HTR-8/SVneo (cell line): ENCODE measurements at regions not wholly inside any gene's neighbourhood (a gene's known extent, or its start where the extent isn't known, plus 50 kb on each side); places are given as distances from the start of the nearest gene placed in this dataset.

ENCODE experiments used
- DNase-seq: peaks from one replicate; pipeline ENCODE4 v3.0.0; 2011; ENCODE audit warnings: low spot score, mixed read lengths; ENCODE audit not compliant: insufficient read length
- FAIRE-seq: peaks from 2 replicates; lab custom pipeline; 2011; peaks lifted over from hg19 to GRCh38; lab: Jason Lieb, UNC

GRCh38 chr11:19493446-19494213 is 219.0 kb upstream of the NAV2 start:
- no peak for DNase-seq

GRCh38 chr11:19482319-19483100 is 230.1 kb upstream of the NAV2 start:
- DNase-seq (no peak), FAIRE-seq (no peak)

More at GRCh38 chr11:19493446-19494213, 219.0 kb upstream of the NAV2 start:
- no peak for FAIRE-seq

GRCh38 chr11:19480540-19480939 is 232.1 kb upstream of the NAV2 start:
- no peak for DNase-seq
- FAIRE-seq = no peak

- DNase-seq = no peak
- no peak for FAIRE-seq
Measured at GRCh38 chr11:19478891-19479290, 233.7 kb upstream of the NAV2 start.

- FAIRE-seq (no peak), DNase-seq (no peak)
Measured at GRCh38 chr11:19474954-19475721, 234.4 kb upstream of the E2F8 start.

GRCh38 chr11:19474211-19474610 is 233.5 kb upstream of the E2F8 start:
- DNase-seq (no peak), FAIRE-seq (no peak)

GRCh38 chr11:19472679-19473078 is 231.9 kb upstream of the E2F8 start:
- FAIRE-seq (no peak), DNase-seq (no peak)

- no peak for FAIRE-seq
Measured at GRCh38 chr11:19467904-19468303, 227.2 kb upstream of the E2F8 start.

GRCh38 chr11:19466314-19466713 is 225.6 kb upstream of the E2F8 start:
- no peak for FAIRE-seq
- no peak for DNase-seq

More at GRCh38 chr11:19467904-19468303, 227.2 kb upstream of the E2F8 start:
- DNase-seq = no peak

- DNase-seq (no peak), FAIRE-seq (no peak)
Measured at GRCh38 chr11:19463976-19464375, 223.2 kb upstream of the E2F8 start.

GRCh38 chr11:19460718-19461405 is 220.1 kb upstream of the E2F8 start:
- DNase-seq = no peak
- no peak for FAIRE-seq

GRCh38 chr11:19459240-19459639 is 218.5 kb upstream of the E2F8 start:
- no peak for FAIRE-seq

GRCh38 chr11:19458721-19459120 is 218.0 kb upstream of the E2F8 start:
- no peak for DNase-seq
- FAIRE-seq = no peak

More at GRCh38 chr11:19459240-19459639, 218.5 kb upstream of the E2F8 start:
- no peak for DNase-seq

- DNase-seq (no peak), FAIRE-seq (no peak)
Measured at GRCh38 chr11:19458231-19458630, 217.5 kb upstream of the E2F8 start.

- FAIRE-seq (no peak), DNase-seq (no peak)
Measured at GRCh38 chr11:19455731-19456130, 215.0 kb upstream of the E2F8 start.

GRCh38 chr11:19453651-19454257 is 213.0 kb upstream of the E2F8 start:
- no peak for DNase-seq
- no peak for FAIRE-seq

GRCh38 chr11:19451609-19452008 is 210.9 kb upstream of the E2F8 start:
- no peak for DNase-seq
- FAIRE-seq = no peak

- FAIRE-seq = no peak
- no peak for DNase-seq
Measured at GRCh38 chr11:19450282-19450681, 209.5 kb upstream of the E2F8 start.

- FAIRE-seq (no peak), DNase-seq (no peak)
Measured at GRCh38 chr11:19448651-19449050, 207.9 kb upstream of the E2F8 start.

- DNase-seq (no peak), FAIRE-seq (no peak)
Measured at GRCh38 chr11:19447150-19447566, 206.4 kb upstream of the E2F8 start.
